GM23338 (cell line): ENCODE measurements at regions not wholly inside any gene's neighbourhood (a gene's known extent, or its start where the extent isn't known, plus 50 kb on each side); places are given as distances from the start of the nearest gene placed in this dataset.

ENCODE experiments used
- ATAC-seq: fragments of 200-7000 bp; cut with Tn5 transposase; 3 replicates; pipeline ENCODE4 v1.9.1; 2020
- DNase-seq: peaks from one replicate; pipeline ENCODE4 v3.0.0-alpha.2; 2015; ENCODE audit warnings: low spot score
- H2AFZ ChIP-seq: fragments of 200-600 bp; sonication (generic); 2 replicates; pipeline ENCODE4 v1.8.0; 2016; ENCODE audit warnings: antibody characterized with exemption, mild to moderate bottlenecking, moderate library complexity
- H3F3A ChIP-seq: fragments of 200-600 bp; sonication (generic); replicated peaks from 2 replicates; pipeline ENCODE4 v1.8.0; 2017; ENCODE audit warnings: antibody characterized with exemption, mixed run types, low read depth
- H3K27ac ChIP-seq: fragments of 200-600 bp; sonication (generic); 2 replicates; pipeline ENCODE4 v1.6.1; 2016; ENCODE audit warnings: low read depth
- H3K27me3 ChIP-seq: fragments of 200-600 bp; sonication (generic); 2 replicates; pipeline ENCODE4 v1.8.0; 2016; ENCODE audit warnings: mild to moderate bottlenecking, mixed run types, moderate library complexity; ENCODE audit not compliant: insufficient read depth
- H3K36me3 ChIP-seq: fragments of 200-600 bp; sonication (generic); 2 replicates; pipeline ENCODE4 v1.8.0; 2016; ENCODE audit warnings: mild to moderate bottlenecking; ENCODE audit not compliant: insufficient read depth
- H3K4me1 ChIP-seq: fragments of 200-600 bp; sonication (generic); 2 replicates; pipeline ENCODE4 v1.8.0; 2016; ENCODE audit warnings: mild to moderate bottlenecking, moderate library complexity; ENCODE audit not compliant: insufficient read depth
- H3K4me2 ChIP-seq: fragments of 200-600 bp; sonication (generic); 2 replicates; pipeline ENCODE4 v1.7.1; 2017; ENCODE audit warnings: mixed run types
- H3K4me3 ChIP-seq: fragments of 200-600 bp; sonication (generic); 2 replicates; pipeline ENCODE4 v1.6.1; 2016; ENCODE audit warnings: mixed run types
- H3K79me2 ChIP-seq: fragments of 200-600 bp; sonication (generic); replicated peaks from 2 replicates; pipeline ENCODE4 v1.8.0; 2017; ENCODE audit warnings: mild to moderate bottlenecking; ENCODE audit not compliant: insufficient read depth
- H3K9me2 ChIP-seq: fragments of 200-600 bp; sonication (generic); 2 replicates; pipeline ENCODE4 v1.8.0; 2017; ENCODE audit not compliant: insufficient read depth
- H4K20me1 ChIP-seq: fragments of 200-600 bp; sonication (generic); replicated peaks from 2 replicates; pipeline ENCODE4 v1.8.0; 2017; ENCODE audit warnings: mild to moderate bottlenecking; ENCODE audit not compliant: insufficient read depth
- H3K27ac Mint-ChIP-seq: 2 replicates; pipeline ENCODE4 v1.8.0; 2020; ENCODE audit warnings: inconsistent platforms, mild to moderate bottlenecking, moderate library complexity, mixed read lengths
- H3K27me3 Mint-ChIP-seq: 3 replicates; pipeline ENCODE4 v1.8.0; 2022; ENCODE audit warnings: low read depth, mild to moderate bottlenecking, moderate library complexity, mixed read lengths, inconsistent platforms; ENCODE audit not compliant: insufficient read depth, poor library complexity
- H3K36me3 Mint-ChIP-seq: 3 replicates; pipeline ENCODE4 v1.8.0; 2021; ENCODE audit warnings: low read depth, mild to moderate bottlenecking, inconsistent platforms, moderate library complexity, mixed read lengths
- H3K4me1 Mint-ChIP-seq: 3 replicates; pipeline ENCODE4 v1.8.0; 2020; ENCODE audit warnings: mild to moderate bottlenecking, inconsistent platforms, mixed read lengths
- H3K4me3 Mint-ChIP-seq: 3 replicates; pipeline ENCODE4 v1.8.0; 2021; ENCODE audit warnings: moderate library complexity, mild to moderate bottlenecking, inconsistent platforms, mixed read lengths
- H3K9me3 Mint-ChIP-seq: 3 replicates; pipeline ENCODE4 v1.8.0; 2020; ENCODE audit warnings: moderate library complexity, mild to moderate bottlenecking, inconsistent platforms, mixed read lengths
- CREB1 ChIP-seq: fragments of 250-450 bp; sonication (Bioruptor Pico); IDR thresholded peaks from 2 replicates; pipeline ENCODE4 v1.5.0; 2020; ENCODE audit warnings: low read depth, mild to moderate bottlenecking, moderate library complexity
- ETS1 ChIP-seq: IDR thresholded peaks from 2 replicates; pipeline ENCODE4 v1.6.1; 2016; ENCODE audit warnings: antibody characterized with exemption
- EZH2 ChIP-seq: fragments of 200-600 bp; sonication (generic); IDR thresholded peaks from one replicate; pipeline ENCODE4 v1.8.0; 2017; ENCODE audit warnings: antibody characterized with exemption, mild to moderate bottlenecking, low read depth; ENCODE audit not compliant: unreplicated experiment
- EZH2phosphoT487 ChIP-seq: fragments of 200-600 bp; sonication (generic); IDR thresholded peaks from one replicate; pipeline ENCODE4 v1.8.1; 2018; ENCODE audit warnings: antibody characterized with exemption; ENCODE audit not compliant: unreplicated experiment
- JUNB ChIP-seq: IDR thresholded peaks from one replicate; pipeline ENCODE4 v1.6.1; 2016; ENCODE audit warnings: antibody characterized with exemption; ENCODE audit not compliant: unreplicated experiment
- NANOG ChIP-seq: IDR thresholded peaks from 2 replicates; pipeline ENCODE4 v1.6.1; 2016; ENCODE audit warnings: antibody characterized with exemption, borderline replicate concordance
- POLR2AphosphoS5 ChIP-seq: IDR thresholded peaks from 2 replicates; pipeline ENCODE4 v1.6.1; 2016; ENCODE audit warnings: antibody characterized with exemption, low read depth
- REST ChIP-seq: IDR thresholded peaks from one replicate; pipeline ENCODE4 v1.6.1; 2018; ENCODE audit warnings: antibody characterized with exemption; ENCODE audit not compliant: unreplicated experiment
- STAT1 ChIP-seq: IDR thresholded peaks from one replicate; pipeline ENCODE4 v1.6.1; 2016; ENCODE audit warnings: antibody characterized with exemption; ENCODE audit not compliant: unreplicated experiment
- ZNF114 ChIP-seq: fragments of 250-450 bp; sonication (Bioruptor Pico); IDR thresholded peaks from 2 replicates; pipeline ENCODE4 v1.5.0; 2020; ENCODE audit warnings: mild to moderate bottlenecking, moderate library complexity
- ZNF331 ChIP-seq: fragments of 250-450 bp; sonication (Bioruptor Pico); IDR thresholded peaks from 2 replicates; pipeline ENCODE4 v1.5.0; 2020; ENCODE audit warnings: low read depth, mild to moderate bottlenecking, moderate library complexity
- TF ChIP-seq, protein P1 (sequence below), 2 experiments: fragments of 200-600 bp in 1 of 2; sonication (generic) in 1 of 2; conservative IDR thresholded peaks; 2 replicates each; pipeline versions ENCODE4 v1.5.1 to v1.6.1; 2016 to 2017; ENCODE audit warnings: antibody characterized with exemption in 2 of 2, low read depth in 2 of 2, mild to moderate bottlenecking in 2 of 2, moderate library complexity in 1 of 2
- TF ChIP-seq, protein P2 (sequence below): fragments of 250-450 bp; sonication (Bioruptor Pico); IDR thresholded peaks from 2 replicates; pipeline ENCODE4 v1.5.0; 2020; ENCODE audit warnings: mild to moderate bottlenecking, moderate library complexity

DNA sequence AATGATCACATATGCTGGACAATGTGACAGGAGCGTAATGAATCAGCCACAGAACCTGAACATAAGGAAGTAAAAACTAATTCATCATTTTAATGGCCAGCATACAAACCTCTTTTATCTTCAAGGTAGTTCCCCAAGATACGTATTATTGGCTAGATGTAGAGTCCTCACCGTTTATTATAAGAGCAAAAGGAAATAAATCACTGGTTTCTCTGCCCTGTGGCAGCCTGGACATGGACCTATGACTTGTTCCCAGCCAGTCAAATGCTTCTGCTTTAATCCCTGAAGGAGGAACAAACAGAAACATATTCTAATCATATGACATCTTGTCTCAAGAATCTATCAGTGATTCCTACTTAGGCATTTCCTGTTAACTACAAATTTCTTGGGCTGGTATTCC, 86.8 kb upstream of the FAM241A start:
- H3K4me3 ChIP-seq: no peak overlapping the region
- no peaks in the 10 kb centered on the region for H3K9me2 ChIP-seq
- no peaks in the 10 kb centered on the region for H3F3A ChIP-seq
- H3K4me2 ChIP-seq: no peak overlapping the region
- H3K79me2 ChIP-seq: no peaks in the 10 kb centered on the region
- Mint-ChIP-seq H3K4me1 (peaks cover 19% of the 10 kb centered on the region), H3K4me3 (no peak overlapping the region), H3K36me3 (no peaks in the 10 kb centered on the region), H3K27me3 (peaks cover 4% of the 10 kb centered on the region), H3K27ac (no peak overlapping the region), H3K9me3 (peaks cover 3% of the 10 kb centered on the region; the same call in 1 of the 3 replicates)
- H3K27ac ChIP-seq: no peak overlapping the region
- no peaks in the 10 kb centered on the region for H4K20me1 ChIP-seq
- no peak overlapping the region for H2AFZ ChIP-seq
- TF ChIP-seq, protein P1, sequence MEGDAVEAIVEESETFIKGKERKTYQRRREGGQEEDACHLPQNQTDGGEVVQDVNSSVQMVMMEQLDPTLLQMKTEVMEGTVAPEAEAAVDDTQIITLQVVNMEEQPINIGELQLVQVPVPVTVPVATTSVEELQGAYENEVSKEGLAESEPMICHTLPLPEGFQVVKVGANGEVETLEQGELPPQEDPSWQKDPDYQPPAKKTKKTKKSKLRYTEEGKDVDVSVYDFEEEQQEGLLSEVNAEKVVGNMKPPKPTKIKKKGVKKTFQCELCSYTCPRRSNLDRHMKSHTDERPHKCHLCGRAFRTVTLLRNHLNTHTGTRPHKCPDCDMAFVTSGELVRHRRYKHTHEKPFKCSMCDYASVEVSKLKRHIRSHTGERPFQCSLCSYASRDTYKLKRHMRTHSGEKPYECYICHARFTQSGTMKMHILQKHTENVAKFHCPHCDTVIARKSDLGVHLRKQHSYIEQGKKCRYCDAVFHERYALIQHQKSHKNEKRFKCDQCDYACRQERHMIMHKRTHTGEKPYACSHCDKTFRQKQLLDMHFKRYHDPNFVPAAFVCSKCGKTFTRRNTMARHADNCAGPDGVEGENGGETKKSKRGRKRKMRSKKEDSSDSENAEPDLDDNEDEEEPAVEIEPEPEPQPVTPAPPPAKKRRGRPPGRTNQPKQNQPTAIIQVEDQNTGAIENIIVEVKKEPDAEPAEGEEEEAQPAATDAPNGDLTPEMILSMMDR (conservative IDR thresholded peaks at IDR 0.05; ENCODE audit: low read depth in 2 of 2): no peak
- no peak for TF ChIP-seq CREB1
- no peak for TF ChIP-seq REST
- no peak for TF ChIP-seq STAT1
- TF ChIP-seq ETS1: no peak
- no peak for TF ChIP-seq EZH2phosphoT487
- no peak for TF ChIP-seq NANOG
- TF ChIP-seq ZNF114 (CRISPR knock-in tag): no peak
- no peak for TF ChIP-seq EZH2
- TF ChIP-seq, protein P2, sequence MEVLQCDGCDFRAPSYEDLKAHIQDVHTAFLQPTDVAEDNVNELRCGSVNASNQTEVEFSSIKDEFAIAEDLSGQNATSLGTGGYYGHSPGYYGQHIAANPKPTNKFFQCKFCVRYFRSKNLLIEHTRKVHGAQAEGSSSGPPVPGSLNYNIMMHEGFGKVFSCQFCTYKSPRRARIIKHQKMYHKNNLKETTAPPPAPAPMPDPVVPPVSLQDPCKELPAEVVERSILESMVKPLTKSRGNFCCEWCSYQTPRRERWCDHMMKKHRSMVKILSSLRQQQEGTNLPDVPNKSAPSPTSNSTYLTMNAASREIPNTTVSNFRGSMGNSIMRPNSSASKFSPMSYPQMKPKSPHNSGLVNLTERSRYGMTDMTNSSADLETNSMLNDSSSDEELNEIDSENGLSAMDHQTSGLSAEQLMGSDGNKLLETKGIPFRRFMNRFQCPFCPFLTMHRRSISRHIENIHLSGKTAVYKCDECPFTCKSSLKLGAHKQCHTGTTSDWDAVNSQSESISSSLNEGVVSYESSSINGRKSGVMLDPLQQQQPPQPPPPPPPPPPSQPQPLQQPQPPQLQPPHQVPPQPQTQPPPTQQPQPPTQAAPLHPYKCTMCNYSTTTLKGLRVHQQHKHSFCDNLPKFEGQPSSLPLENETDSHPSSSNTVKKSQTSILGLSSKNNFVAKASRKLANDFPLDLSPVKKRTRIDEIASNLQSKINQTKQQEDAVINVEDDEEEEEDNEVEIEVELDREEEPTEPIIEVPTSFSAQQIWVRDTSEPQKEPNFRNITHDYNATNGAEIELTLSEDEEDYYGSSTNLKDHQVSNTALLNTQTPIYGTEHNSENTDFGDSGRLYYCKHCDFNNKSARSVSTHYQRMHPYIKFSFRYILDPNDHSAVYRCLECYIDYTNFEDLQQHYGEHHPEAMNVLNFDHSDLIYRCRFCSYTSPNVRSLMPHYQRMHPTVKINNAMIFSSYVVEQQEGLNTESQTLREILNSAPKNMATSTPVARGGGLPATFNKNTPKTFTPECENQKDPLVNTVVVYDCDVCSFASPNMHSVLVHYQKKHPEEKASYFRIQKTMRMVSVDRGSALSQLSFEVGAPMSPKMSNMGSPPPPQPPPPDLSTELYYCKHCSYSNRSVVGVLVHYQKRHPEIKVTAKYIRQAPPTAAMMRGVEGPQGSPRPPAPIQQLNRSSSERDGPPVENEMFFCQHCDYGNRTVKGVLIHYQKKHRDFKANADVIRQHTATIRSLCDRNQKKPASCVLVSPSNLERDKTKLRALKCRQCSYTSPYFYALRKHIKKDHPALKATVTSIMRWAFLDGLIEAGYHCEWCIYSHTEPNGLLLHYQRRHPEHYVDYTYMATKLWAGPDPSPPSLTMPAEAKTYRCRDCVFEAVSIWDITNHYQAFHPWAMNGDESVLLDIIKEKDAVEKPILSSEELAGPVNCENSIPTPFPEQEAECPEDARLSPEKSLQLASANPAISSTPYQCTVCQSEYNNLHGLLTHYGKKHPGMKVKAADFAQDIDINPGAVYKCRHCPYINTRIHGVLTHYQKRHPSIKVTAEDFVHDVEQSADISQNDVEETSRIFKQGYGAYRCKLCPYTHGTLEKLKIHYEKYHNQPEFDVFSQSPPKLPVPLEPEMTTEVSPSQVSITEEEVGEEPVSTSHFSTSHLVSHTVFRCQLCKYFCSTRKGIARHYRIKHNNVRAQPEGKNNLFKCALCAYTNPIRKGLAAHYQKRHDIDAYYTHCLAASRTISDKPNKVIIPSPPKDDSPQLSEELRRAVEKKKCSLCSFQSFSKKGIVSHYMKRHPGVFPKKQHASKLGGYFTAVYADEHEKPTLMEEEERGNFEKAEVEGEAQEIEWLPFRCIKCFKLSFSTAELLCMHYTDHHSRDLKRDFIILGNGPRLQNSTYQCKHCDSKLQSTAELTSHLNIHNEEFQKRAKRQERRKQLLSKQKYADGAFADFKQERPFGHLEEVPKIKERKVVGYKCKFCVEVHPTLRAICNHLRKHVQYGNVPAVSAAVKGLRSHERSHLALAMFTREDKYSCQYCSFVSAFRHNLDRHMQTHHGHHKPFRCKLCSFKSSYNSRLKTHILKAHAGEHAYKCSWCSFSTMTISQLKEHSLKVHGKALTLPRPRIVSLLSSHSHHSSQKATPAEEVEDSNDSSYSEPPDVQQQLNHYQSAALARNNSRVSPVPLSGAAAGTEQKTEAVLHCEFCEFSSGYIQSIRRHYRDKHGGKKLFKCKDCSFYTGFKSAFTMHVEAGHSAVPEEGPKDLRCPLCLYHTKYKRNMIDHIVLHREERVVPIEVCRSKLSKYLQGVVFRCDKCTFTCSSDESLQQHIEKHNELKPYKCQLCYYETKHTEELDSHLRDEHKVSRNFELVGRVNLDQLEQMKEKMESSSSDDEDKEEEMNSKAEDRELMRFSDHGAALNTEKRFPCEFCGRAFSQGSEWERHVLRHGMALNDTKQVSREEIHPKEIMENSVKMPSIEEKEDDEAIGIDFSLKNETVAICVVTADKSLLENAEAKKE (CRISPR knock-in tag): no peak
- no peak for TF ChIP-seq POLR2AphosphoS5
- no peak for TF ChIP-seq JUNB
- TF ChIP-seq ZNF331: no peak
- ATAC-seq (no peak), DNase-seq (no peak)
- no peaks in the 10 kb centered on the region for H3K27me3 ChIP-seq
- H3K36me3 ChIP-seq: no peaks in the 10 kb centered on the region
- peaks cover 23% of the 10 kb centered on the region for H3K4me1 ChIP-seq
